ENCODE measurements at regions not wholly inside any gene's neighbourhood (a gene's known extent, or its start where the extent isn't known, plus 50 kb on each side); places are given as distances from the start of the nearest gene placed in this dataset.

DNA sequence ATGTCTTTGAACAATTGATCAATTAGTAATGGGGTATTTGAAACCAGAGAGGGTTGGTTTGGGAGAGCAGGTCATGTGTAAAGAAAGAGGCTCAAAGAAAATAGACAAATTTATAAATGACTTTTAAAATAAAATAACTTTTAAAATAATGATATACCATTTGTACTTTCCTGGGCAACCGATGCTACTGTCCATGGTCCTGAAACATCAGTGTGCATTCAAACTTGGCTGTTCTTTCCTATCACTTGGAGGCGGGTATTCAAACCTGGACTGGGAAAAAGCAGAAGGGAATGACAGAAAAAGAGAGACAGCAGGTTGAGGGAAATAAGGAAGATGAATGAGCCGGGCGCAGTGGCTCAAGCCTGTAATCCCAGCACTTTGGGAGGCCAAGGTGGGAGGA lies 1446.4 kb upstream of the WWC1 start:
- DNase-seq (ENCODE audit: low spot score) = no peak
- Histone ChIP-seq H3K27ac (ENCODE audit: low read depth, low read length, poor library complexity, severe bottlenecking) (no peak overlapping the region), H3K4me3 (ENCODE audit: low read depth, low read length, poor library complexity, severe bottlenecking) (no peak overlapping the region), H3K36me3 (ENCODE audit: insufficient read depth, low read length) (no peaks in the 10 kb centered on the region), H2AFZ (ENCODE audit: low read length) (no peak overlapping the region), H3K4me2 (ENCODE audit: low read length) (no peak overlapping the region), H3K4me1 (ENCODE audit: insufficient read depth, low read length, poor library complexity, severe bottlenecking) (no peaks in the 10 kb centered on the region), H3K79me2 (ENCODE audit: insufficient read depth, low read depth, low read length) (no peaks in the 10 kb centered on the region), H3K9me2 (ENCODE audit: insufficient read depth, low read length) (no peaks in the 10 kb centered on the region), H3K9me3 (ENCODE audit: low read length) (no peaks in the 10 kb centered on the region), H4K20me1 (ENCODE audit: insufficient read depth, low read length) (no peaks in the 10 kb centered on the region)
- intact Hi-C loops (cut with micrococcal nuclease; ENCODE audit: unreplicated experiment) = no loop called here
- POLR2A ChIA-PET = no interaction called here
- no TSS peak for BruUV-seq (replicated peaks)
- CTCF ChIA-PET (ENCODE audit: unreplicated experiment) = no interaction called here
- TF ChIP-seq, protein P1, sequence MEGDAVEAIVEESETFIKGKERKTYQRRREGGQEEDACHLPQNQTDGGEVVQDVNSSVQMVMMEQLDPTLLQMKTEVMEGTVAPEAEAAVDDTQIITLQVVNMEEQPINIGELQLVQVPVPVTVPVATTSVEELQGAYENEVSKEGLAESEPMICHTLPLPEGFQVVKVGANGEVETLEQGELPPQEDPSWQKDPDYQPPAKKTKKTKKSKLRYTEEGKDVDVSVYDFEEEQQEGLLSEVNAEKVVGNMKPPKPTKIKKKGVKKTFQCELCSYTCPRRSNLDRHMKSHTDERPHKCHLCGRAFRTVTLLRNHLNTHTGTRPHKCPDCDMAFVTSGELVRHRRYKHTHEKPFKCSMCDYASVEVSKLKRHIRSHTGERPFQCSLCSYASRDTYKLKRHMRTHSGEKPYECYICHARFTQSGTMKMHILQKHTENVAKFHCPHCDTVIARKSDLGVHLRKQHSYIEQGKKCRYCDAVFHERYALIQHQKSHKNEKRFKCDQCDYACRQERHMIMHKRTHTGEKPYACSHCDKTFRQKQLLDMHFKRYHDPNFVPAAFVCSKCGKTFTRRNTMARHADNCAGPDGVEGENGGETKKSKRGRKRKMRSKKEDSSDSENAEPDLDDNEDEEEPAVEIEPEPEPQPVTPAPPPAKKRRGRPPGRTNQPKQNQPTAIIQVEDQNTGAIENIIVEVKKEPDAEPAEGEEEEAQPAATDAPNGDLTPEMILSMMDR (conservative IDR thresholded peaks at IDR 0.05; ENCODE audit: low read length) = no peak
- TF ChIP-seq EZH2phosphoT487 (IDR thresholded peaks at IDR 0.05; ENCODE audit: borderline replicate concordance, low read depth, low read length) = no peak

DNA sequence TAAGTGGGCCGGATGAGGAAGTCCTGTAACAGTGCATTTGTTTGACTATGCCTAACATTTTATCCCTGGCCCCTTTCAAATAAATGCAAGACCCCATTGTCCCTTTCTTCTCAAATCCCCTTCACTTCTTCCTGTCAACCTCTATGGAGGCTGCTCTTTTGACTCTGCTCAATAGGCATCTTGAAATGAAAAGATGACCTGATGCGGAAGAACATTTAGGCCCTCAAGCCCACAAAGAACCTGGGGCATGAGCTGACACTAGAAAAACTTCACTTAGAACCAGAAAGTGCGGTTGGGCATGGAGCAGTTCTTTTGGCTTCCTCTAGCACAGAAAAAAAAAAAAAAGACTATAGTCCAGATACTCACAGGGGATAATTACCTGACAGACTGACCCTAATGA lies 1434.7 kb upstream of the WWC1 start:
- Histone ChIP-seq H3K36me3 (ENCODE audit: insufficient read depth, low read length) (no peaks in the 10 kb centered on the region), H3K4me3 (ENCODE audit: low read depth, low read length, poor library complexity, severe bottlenecking) (no peak overlapping the region), H3K4me1 (ENCODE audit: insufficient read depth, low read length, poor library complexity, severe bottlenecking) (no peaks in the 10 kb centered on the region), H4K20me1 (ENCODE audit: insufficient read depth, low read length) (no peaks in the 10 kb centered on the region), H3K27ac (ENCODE audit: low read depth, low read length, poor library complexity, severe bottlenecking) (no peak overlapping the region), H3K4me2 (ENCODE audit: low read length) (no peak overlapping the region), H3K79me2 (ENCODE audit: insufficient read depth, low read depth, low read length) (no peaks in the 10 kb centered on the region), H3K9me2 (ENCODE audit: insufficient read depth, low read length) (no peaks in the 10 kb centered on the region), H3K9me3 (ENCODE audit: low read length) (no peaks in the 10 kb centered on the region), H2AFZ (ENCODE audit: low read length) (no peak overlapping the region)
- no peak for DNase-seq (ENCODE audit: low spot score)
- intact Hi-C loops (cut with micrococcal nuclease; ENCODE audit: unreplicated experiment) = no loop called here
- POLR2A ChIA-PET = interaction anchor here (0.6 to 0.7 kb wide), 2 partner anchors 24 to 228 kb away, joined by 3 read pairs; no protein-coding TSS in a partner anchor
- TF ChIP-seq, protein P1 (conservative IDR thresholded peaks at IDR 0.05; ENCODE audit: low read length) = no peak
- no peak for TF ChIP-seq EZH2phosphoT487 (IDR thresholded peaks at IDR 0.05; ENCODE audit: borderline replicate concordance, low read depth, low read length)
- no TSS peak for BruUV-seq (replicated peaks)
- CTCF ChIA-PET (ENCODE audit: unreplicated experiment) = no interaction called here

DNA sequence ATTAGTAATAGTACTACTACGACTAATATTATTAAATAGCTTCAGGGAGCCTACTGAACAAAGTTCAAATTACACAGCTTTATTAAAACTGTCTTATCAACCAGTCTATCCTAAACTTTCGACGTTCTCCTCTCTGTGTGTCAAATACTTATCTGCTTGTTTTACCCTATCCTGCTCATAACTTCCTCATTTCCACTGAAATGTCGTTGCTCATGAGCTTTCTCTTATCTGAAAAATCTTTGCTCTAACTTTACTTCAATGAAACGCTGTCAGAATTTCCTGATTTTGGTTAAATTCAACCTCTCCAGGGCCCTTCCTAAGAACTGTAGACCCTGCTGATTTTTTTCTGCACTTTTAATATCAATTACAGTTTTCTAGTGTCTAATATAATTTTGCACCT lies 1431.0 kb upstream of the WWC1 start:
- no peaks in the 10 kb centered on the region for H3K9me3 ChIP-seq (ENCODE audit: low read length)
- no TSS peak for BruUV-seq (replicated peaks)
- H3K36me3 ChIP-seq (ENCODE audit: insufficient read depth, low read length) = no peaks in the 10 kb centered on the region
- no peak overlapping the region for H3K4me2 ChIP-seq (ENCODE audit: low read length)
- H3K9me2 ChIP-seq (ENCODE audit: insufficient read depth, low read length) = no peaks in the 10 kb centered on the region
- H3K27ac ChIP-seq (ENCODE audit: low read depth, low read length, poor library complexity, severe bottlenecking) = no peak overlapping the region
- intact Hi-C loops (cut with micrococcal nuclease; ENCODE audit: unreplicated experiment) = no loop called here
- H3K4me1 ChIP-seq (ENCODE audit: insufficient read depth, low read length, poor library complexity, severe bottlenecking) = no peaks in the 10 kb centered on the region
- ChIA-PET CTCF (ENCODE audit: unreplicated experiment) (no interaction called here), POLR2A (interaction anchor here (0.6 kb wide), 1 partner anchor 69 kb away, joined by 3 read pairs; no protein-coding TSS in a partner anchor)
- H3K4me3 ChIP-seq (ENCODE audit: low read depth, low read length, poor library complexity, severe bottlenecking) = no peak overlapping the region
- no peaks in the 10 kb centered on the region for H3K79me2 ChIP-seq (ENCODE audit: insufficient read depth, low read depth, low read length)
- H2AFZ ChIP-seq (ENCODE audit: low read length) = no peak overlapping the region
- DNase-seq (ENCODE audit: low spot score) = no peak
- TF ChIP-seq, protein P1 (conservative IDR thresholded peaks at IDR 0.05; ENCODE audit: low read length) = no peak
- TF ChIP-seq EZH2phosphoT487 (IDR thresholded peaks at IDR 0.05; ENCODE audit: borderline replicate concordance, low read depth, low read length) = no peak
- no peaks in the 10 kb centered on the region for H4K20me1 ChIP-seq (ENCODE audit: insufficient read depth, low read length)
